Testis (tissue), 2 donors: ENCODE measurements at regions not wholly inside any gene's neighbourhood (a gene's known extent, or its start where the extent isn't known, plus 50 kb on each side); places are given as distances from the start of the nearest gene placed in this dataset.

Experiments
- CTCF ChIP-seq, 3 experiments: fragments of 450-650 bp in 2 of 3; fragments of 200-600 bp in 1 of 3; sonication (generic) in 1 of 3; IDR thresholded peaks; one replicate each; pipeline ENCODE4 v1.5.1; 2016 to 2019; ENCODE audit warnings: antibody characterized with exemption in 3 of 3, mild to moderate bottlenecking in 2 of 3, moderate library complexity in 1 of 3
- POLR2A ChIP-seq: fragments of 450-650 bp; IDR thresholded peaks from one replicate; pipeline ENCODE4 v1.6.1; 2017; ENCODE audit warnings: antibody characterized with exemption, mild to moderate bottlenecking, moderate library complexity

GRCh38 chr3:38878646-38879045, 62.6 kb upstream of the SCN10A start:
- no peak for TF ChIP-seq CTCF (IDR thresholded peaks at IDR 0.05)
- TF ChIP-seq POLR2A, result no peak
